OCI-LY3 (cell line): ENCODE measurements at regions not wholly inside any gene's neighbourhood (a gene's known extent, or its start where the extent isn't known, plus 50 kb on each side); places are given as distances from the start of the nearest gene placed in this dataset.
"Not testable (repeated sequence)": the region's sequence is repeated elsewhere in the genome, so short reads cannot be mapped to it uniquely, and the experiment has no call there.

Experiments used
- H2AFZ ChIP-seq: fragments of 200-600, 300-600 bp; shearing (Covaris generic); 2 replicates; pipeline ENCODE4 v1.6.0; 2014; ENCODE audit warnings: antibody characterized with exemption, low read depth, low read length
- H3K27ac ChIP-seq: fragments of 200-600, 300-600 bp; sonication (generic); 2 replicates; pipeline ENCODE4 v1.5.1; 2014; ENCODE audit warnings: mild to moderate bottlenecking, low read length, moderate library complexity, mixed read lengths
- H3K27me3 ChIP-seq: fragments of 200-600, 300-600 bp; sonication (generic); 2 replicates; pipeline ENCODE4 v1.6.1; 2014; ENCODE audit warnings: low read depth, low read length, mixed read lengths
- H3K36me3 ChIP-seq: fragments of 200-600, 300-600 bp; sonication (generic); replicated peaks from 2 replicates; pipeline ENCODE3; 2014; ENCODE audit warnings: low read depth, low read length, mixed read lengths
- H3K4me1 ChIP-seq: fragments of 300-600, 200-600 bp; sonication (generic); 2 replicates; pipeline ENCODE4 v1.6.1; 2014; ENCODE audit warnings: low read length, mixed read lengths
- H3K4me2 ChIP-seq: fragments of 200-600, 300-600 bp; sonication (generic); 2 replicates; pipeline ENCODE4 v1.6.1; 2014; ENCODE audit warnings: low read length, mixed read lengths
- H3K4me3 ChIP-seq: fragments of 300-600, 200-600 bp; sonication (generic); 2 replicates; pipeline ENCODE4 v1.5.1; 2014; ENCODE audit warnings: antibody characterized with exemption, mild to moderate bottlenecking, low read length, moderate library complexity
- H3K79me2 ChIP-seq: fragments of 300-600, 200-600 bp; shearing (Covaris generic); 2 replicates; pipeline ENCODE4 v1.6.1; 2014; ENCODE audit warnings: mild to moderate bottlenecking, low read length, mixed read lengths
- H3K9ac ChIP-seq: fragments of 300-600, 200-600 bp; shearing (Covaris generic); 2 replicates; pipeline ENCODE4 v1.6.0; 2014; ENCODE audit warnings: mild to moderate bottlenecking, low read length, moderate library complexity
- H3K9me3 ChIP-seq: fragments of 200-600, 300-600 bp; shearing (Covaris generic); 2 replicates; pipeline ENCODE4 v1.6.1; 2014; ENCODE audit warnings: low read length, mixed read lengths; ENCODE audit not compliant: insufficient read depth
- H4K20me1 ChIP-seq: fragments of 200-600, 300-600 bp; sonication (generic); 2 replicates; pipeline ENCODE4 v1.6.1; 2016; ENCODE audit warnings: low read length, mixed read lengths; ENCODE audit not compliant: insufficient read depth
- EZH2phosphoT487 ChIP-seq: fragments of 200-600 bp; shearing (Covaris generic); IDR thresholded peaks from 2 replicates; pipeline ENCODE4 v1.6.1; 2018; ENCODE audit warnings: antibody characterized with exemption, mixed run types, low read depth
- TF ChIP-seq, protein P1 (sequence below): fragments of 200-600, 300-600 bp; sonication (generic); IDR thresholded peaks from 2 replicates; pipeline ENCODE4 v1.5.1; 2014; ENCODE audit warnings: antibody characterized with exemption, low read length, low read depth

DNA sequence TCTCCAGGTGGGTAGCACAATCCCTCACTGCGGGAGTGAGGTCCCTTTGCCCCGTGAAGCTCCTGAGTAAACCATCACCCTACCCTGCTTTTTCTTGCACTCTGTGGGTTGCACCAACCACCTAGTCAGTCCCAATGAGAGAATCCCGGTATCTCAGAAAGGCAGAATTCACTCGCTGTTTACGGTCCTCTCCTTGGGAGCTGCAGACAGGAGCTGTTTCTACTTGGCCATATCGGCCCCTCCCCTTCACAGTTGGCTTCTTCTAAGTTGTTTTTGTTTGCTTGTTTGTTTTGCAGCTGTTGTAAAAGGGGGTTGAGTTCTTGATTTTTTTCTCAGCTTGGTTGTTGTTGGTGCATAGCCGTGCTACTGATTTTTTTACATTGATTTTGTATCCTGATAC, 237.0 kb upstream of the RASA1 start:
- Histone ChIP-seq H2AFZ (no peak overlapping the region), H3K9ac (no peak overlapping the region), H3K9me3 (no peaks in the 10 kb centered on the region), H3K27me3 (no peaks in the 10 kb centered on the region), H3K79me2 (no peaks in the 10 kb centered on the region), H3K4me2 (no peak overlapping the region), H4K20me1 (no peaks in the 10 kb centered on the region), H3K4me3 (no peak overlapping the region), H3K27ac (no peak overlapping the region), H3K36me3 (no peaks in the 10 kb centered on the region), H3K4me1 (no peaks in the 10 kb centered on the region)
- no peak for TF ChIP-seq EZH2phosphoT487
- TF ChIP-seq, protein P1, sequence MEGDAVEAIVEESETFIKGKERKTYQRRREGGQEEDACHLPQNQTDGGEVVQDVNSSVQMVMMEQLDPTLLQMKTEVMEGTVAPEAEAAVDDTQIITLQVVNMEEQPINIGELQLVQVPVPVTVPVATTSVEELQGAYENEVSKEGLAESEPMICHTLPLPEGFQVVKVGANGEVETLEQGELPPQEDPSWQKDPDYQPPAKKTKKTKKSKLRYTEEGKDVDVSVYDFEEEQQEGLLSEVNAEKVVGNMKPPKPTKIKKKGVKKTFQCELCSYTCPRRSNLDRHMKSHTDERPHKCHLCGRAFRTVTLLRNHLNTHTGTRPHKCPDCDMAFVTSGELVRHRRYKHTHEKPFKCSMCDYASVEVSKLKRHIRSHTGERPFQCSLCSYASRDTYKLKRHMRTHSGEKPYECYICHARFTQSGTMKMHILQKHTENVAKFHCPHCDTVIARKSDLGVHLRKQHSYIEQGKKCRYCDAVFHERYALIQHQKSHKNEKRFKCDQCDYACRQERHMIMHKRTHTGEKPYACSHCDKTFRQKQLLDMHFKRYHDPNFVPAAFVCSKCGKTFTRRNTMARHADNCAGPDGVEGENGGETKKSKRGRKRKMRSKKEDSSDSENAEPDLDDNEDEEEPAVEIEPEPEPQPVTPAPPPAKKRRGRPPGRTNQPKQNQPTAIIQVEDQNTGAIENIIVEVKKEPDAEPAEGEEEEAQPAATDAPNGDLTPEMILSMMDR: no peak

DNA sequence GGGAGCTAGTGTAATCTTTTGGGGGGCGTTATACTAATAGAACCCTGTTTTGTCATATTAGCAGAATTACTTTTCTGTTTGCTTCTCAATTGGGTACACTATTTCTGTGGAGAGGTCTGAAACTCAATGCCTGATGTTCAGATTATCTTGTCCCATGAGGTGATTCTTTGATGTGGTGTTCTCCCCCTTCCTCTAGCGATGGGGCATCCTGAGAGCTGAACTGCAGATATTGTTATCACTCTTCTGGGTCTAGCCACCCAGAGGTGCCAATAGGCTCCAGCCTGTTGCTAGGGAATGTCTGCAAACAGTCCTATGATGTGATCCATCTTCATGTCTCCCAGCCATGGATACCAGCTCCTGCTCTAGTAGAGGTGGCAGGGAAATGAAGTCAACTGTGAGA, 233.1 kb upstream of the RASA1 start:
- no peaks in the 10 kb centered on the region for H3K9me3 ChIP-seq
- H3K79me2 ChIP-seq: no peaks in the 10 kb centered on the region
- H3K27ac ChIP-seq: no peak overlapping the region
- no peak overlapping the region for H2AFZ ChIP-seq
- no peak overlapping the region for H3K4me2 ChIP-seq
- H3K27me3 ChIP-seq: no peaks in the 10 kb centered on the region
- H4K20me1 ChIP-seq: no peaks in the 10 kb centered on the region
- no peak for TF ChIP-seq EZH2phosphoT487
- TF ChIP-seq, protein P1: no peak
- H3K9ac ChIP-seq: no peak overlapping the region
- no peaks in the 10 kb centered on the region for H3K4me1 ChIP-seq
- H3K4me3 ChIP-seq: no peak overlapping the region
- no peaks in the 10 kb centered on the region for H3K36me3 ChIP-seq

DNA sequence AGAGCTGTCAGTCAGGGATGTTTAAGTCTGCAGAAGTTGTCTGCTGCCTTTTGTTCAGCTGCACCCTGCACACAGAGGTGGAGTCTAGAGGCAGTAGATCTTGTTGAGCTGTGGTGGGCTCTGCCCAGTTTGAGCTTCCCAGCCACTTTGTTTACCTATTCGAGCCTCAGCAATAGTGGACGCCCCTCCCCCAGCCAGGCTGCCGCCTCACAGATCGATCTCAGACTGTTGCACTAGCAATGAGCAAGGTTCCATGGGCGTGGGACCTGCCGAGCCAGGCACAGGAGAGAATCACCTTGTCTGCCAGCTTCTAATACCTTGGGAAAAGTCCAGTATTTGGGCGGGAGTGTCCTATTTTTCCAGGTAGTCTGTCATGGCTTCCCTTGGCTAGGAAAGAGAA, 225.1 kb upstream of the RASA1 start:
- Histone ChIP-seq H3K4me2 (no peak overlapping the region), H3K79me2 (no peaks in the 10 kb centered on the region), H3K9me3 (no peaks in the 10 kb centered on the region), H3K27me3 (no peaks in the 10 kb centered on the region), H2AFZ (no peak overlapping the region), H4K20me1 (no peaks in the 10 kb centered on the region), H3K36me3 (no peaks in the 10 kb centered on the region), H3K4me1 (no peaks in the 10 kb centered on the region), H3K4me3 (no peak overlapping the region), H3K27ac (no peak overlapping the region), H3K9ac (no peak overlapping the region)
- no peak for TF ChIP-seq EZH2phosphoT487
- TF ChIP-seq, protein P1: no peak

DNA sequence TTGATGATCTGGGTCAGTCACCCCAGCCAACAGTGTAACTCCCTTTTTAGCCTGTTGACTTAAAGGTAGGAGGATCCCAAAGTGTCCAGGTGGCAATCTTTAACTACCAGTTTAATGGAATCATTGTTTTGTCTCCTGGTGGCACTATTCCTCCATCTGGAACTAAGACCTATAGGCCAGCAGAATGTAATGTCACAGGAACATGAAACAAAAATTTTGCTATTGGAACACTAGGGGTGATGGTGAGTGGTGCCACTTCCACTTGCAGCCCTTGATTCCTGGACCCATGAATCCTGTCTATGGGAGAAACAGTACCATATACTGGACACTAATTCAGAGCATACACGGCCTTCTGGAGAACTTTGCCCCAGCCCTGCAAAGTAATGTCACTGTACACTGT, 219.5 kb upstream of the RASA1 start:
- no peak overlapping the region for H3K9ac ChIP-seq
- no peaks in the 10 kb centered on the region for H3K4me1 ChIP-seq
- no peak overlapping the region for H3K27ac ChIP-seq
- no peak overlapping the region for H2AFZ ChIP-seq
- no peaks in the 10 kb centered on the region for H3K79me2 ChIP-seq
- TF ChIP-seq EZH2phosphoT487: no peak
- TF ChIP-seq, protein P1: no peak
- H3K4me2 ChIP-seq: no peak overlapping the region
- H3K27me3 ChIP-seq: no peaks in the 10 kb centered on the region
- H3K4me3 ChIP-seq: no peak overlapping the region
- no peaks in the 10 kb centered on the region for H3K36me3 ChIP-seq
- no peaks in the 10 kb centered on the region for H4K20me1 ChIP-seq
- H3K9me3 ChIP-seq: no peaks in the 10 kb centered on the region

DNA sequence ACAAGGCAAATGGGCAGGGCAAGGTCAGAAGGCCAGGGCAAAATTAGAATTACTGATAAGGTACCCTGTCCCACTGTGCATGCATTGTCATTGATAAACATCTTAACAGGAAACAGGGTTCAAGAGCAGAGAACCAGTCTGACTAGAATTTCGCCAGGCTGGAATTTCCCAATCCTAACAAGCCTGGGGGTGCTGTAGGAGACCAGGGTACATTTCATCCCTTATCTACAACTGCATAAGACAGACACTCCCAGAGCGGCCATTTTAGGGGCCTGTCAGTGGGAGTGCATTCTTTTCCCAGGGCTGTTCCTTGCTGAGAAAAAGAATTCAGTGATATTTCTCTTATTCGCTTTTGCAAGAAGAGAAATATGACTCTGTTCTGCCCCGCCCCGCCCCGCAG, 218.7 kb upstream of the RASA1 start:
- not testable (repeated sequence) for H3K27me3 ChIP-seq, H4K20me1 ChIP-seq, H3K27ac ChIP-seq, H3K79me2 ChIP-seq, H3K36me3 ChIP-seq, H3K4me2 ChIP-seq, H3K4me1 ChIP-seq, H3K4me3 ChIP-seq, H2AFZ ChIP-seq, H3K9me3 ChIP-seq, H3K9ac ChIP-seq
